Testis (tissue), 2 donors: ENCODE measurements at regions not wholly inside any gene's neighbourhood (a gene's known extent, or its start where the extent isn't known, plus 50 kb on each side); places are given as distances from the start of the nearest gene placed in this dataset.

Source experiments
- DNase-seq: peaks from one replicate; pipeline ENCODE4 v3.0.0-alpha.2; 2019
- H3K27ac ChIP-seq, 2 donors: fragments of 200-600 bp; sonication (generic); one replicate each; pipeline ENCODE4 v1.5.1; 2019
- H3K27me3 ChIP-seq: fragments of 200-600 bp; sonication (generic); one replicate; pipeline ENCODE4 v1.5.1; 2019
- H3K36me3 ChIP-seq: fragments of 200-600 bp; sonication (generic); one replicate; pipeline ENCODE4 v1.5.1; 2017; ENCODE audit warnings: low read depth; ENCODE audit errors: missing control alignments
- H3K4me1 ChIP-seq: fragments of 200-600 bp; sonication (generic); one replicate; pipeline ENCODE4 v1.5.1; 2019
- H3K4me3 ChIP-seq, 2 donors: fragments of 200-600 bp; sonication (generic); one replicate each; pipeline ENCODE4 v1.5.1; 2017 to 2019
- H3K9me3 ChIP-seq: fragments of 200-600 bp; sonication (generic); one replicate; pipeline ENCODE4 v1.5.1; 2017
- POLR2A ChIP-seq: fragments of 450-650 bp; IDR thresholded peaks from one replicate; pipeline ENCODE4 v1.6.1; 2017; ENCODE audit warnings: antibody characterized with exemption, mild to moderate bottlenecking, moderate library complexity
- WGBS, 2 donors: methylation state at CpG; one replicate each; pipeline ENCODE4 v1.1.5; 2018; 5-methylcytosine and 5-hydroxymethylcytosine counted together
- intact Hi-C: fragments of 100-400 bp; cut with DNase I; formaldehyde crosslinking; loops from one replicate; pipeline ENCODE4 v1.15.1; 2023; ENCODE audit warnings: low total_unique reads
- TF ChIP-seq, protein P1 (sequence below), 3 experiments: fragments of 450-650 bp in 2 of 3; fragments of 200-600 bp in 1 of 3; sonication (generic) in 1 of 3; IDR thresholded peaks; one replicate each; pipeline ENCODE4 v1.5.1; 2016 to 2019; ENCODE audit warnings: antibody characterized with exemption in 3 of 3, mild to moderate bottlenecking in 2 of 3, moderate library complexity in 1 of 3

DNA sequence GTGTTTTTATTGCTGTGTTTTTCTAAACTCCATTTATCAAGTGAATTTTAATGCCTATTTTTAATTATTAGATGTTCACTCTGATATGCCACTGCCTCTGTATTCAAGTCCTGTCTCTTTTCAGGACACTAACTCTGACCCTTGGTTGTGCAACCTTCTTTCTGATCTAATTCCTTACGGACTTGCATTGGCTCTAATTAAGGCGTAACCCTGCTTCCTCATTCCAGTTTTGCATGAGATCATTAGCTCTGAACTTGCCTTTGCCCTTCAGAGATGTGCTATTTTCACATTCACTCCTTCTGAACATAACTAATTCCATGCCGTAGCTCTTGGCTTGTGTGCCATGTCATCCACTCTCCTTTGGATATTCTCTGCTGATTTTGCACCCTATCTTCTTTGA is 162.5 kb upstream of the TMEFF2 start:
- Histone ChIP-seq H3K4me1 (no peaks in the 10 kb centered on the region), H3K4me3 (no peak overlapping the region), H3K27ac (no peak overlapping the region), H3K27me3 (no peaks in the 10 kb centered on the region), H3K36me3 (no peaks in the 10 kb centered on the region), H3K9me3 (no peaks in the 10 kb centered on the region)
- intact Hi-C loops: no loop called here
- no peak for DNase-seq
- TF ChIP-seq, protein P1, sequence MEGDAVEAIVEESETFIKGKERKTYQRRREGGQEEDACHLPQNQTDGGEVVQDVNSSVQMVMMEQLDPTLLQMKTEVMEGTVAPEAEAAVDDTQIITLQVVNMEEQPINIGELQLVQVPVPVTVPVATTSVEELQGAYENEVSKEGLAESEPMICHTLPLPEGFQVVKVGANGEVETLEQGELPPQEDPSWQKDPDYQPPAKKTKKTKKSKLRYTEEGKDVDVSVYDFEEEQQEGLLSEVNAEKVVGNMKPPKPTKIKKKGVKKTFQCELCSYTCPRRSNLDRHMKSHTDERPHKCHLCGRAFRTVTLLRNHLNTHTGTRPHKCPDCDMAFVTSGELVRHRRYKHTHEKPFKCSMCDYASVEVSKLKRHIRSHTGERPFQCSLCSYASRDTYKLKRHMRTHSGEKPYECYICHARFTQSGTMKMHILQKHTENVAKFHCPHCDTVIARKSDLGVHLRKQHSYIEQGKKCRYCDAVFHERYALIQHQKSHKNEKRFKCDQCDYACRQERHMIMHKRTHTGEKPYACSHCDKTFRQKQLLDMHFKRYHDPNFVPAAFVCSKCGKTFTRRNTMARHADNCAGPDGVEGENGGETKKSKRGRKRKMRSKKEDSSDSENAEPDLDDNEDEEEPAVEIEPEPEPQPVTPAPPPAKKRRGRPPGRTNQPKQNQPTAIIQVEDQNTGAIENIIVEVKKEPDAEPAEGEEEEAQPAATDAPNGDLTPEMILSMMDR (IDR thresholded peaks at IDR 0.05): no peak
- TF ChIP-seq POLR2A: no peak
- WGBS, 2 donors: 77 to 91% methylated on average over 3 of the region's 3 CpGs

DNA sequence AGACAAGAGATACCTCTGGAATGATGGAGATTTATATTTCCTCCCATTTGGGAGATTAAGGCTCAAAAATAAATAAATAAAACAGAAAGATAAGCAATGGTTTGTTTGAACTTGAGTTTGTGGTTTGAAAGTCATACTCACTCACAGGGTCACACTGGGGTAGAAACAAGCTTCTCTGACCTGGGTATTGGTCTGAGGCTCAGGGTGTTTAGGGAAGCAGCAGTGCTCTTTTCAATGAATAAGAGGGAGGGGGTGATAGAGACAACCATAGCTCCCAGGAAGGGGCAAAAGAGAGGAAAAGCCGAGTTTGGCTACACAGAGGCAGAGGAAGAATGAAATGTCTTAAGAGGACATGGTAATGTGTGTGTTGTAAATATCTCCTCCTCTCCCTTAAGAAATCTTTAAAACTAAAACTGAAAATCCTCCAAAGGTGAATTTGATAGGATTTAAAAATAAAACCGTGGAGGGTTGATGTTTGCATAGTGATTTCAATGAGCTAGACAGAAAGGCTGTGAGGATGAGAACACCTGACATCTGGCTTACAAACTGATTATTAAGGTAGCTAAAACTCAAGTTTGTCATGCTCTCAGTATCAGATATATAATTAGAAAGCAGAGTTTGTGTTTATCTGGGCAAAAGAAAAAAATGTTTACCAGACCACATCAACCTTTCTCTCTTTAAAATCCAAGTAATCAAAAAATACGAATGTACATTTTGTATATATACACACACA is 159.9 kb upstream of the TMEFF2 start:
- TF ChIP-seq POLR2A: no peak
- TF ChIP-seq, protein P1 (IDR thresholded peaks at IDR 0.05): no peak
- intact Hi-C loops: no loop called here
- Histone ChIP-seq H3K27me3 (no peaks in the 10 kb centered on the region), H3K4me3 (no peak overlapping the region), H3K36me3 (no peaks in the 10 kb centered on the region), H3K4me1 (no peaks in the 10 kb centered on the region), H3K9me3 (no peaks in the 10 kb centered on the region), H3K27ac (no peak overlapping the region)
- no peak for DNase-seq
- WGBS, 2 donors: 78 to 83% methylated on average over 3 of the region's 3 CpGs

DNA sequence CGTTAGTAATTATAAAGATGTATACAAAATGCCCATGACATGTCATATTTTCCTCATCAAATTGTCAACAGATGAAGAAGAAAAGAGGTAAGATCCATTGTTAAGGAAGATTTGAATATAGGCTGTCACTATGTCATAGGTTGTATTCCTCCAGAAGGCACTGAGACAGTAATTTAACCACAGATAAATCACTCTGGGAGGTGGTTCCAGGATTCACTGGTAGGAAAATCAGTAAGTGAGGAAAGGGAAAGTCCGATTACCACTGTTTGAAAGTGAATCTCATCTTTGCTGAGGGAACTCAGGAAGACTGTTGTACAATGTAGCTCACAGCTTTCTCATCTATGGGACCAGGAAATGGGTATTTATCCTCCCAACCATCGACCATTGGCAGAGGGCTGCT is 152.8 kb upstream of the TMEFF2 start:
- Histone ChIP-seq H3K4me1 (no peaks in the 10 kb centered on the region), H3K9me3 (no peaks in the 10 kb centered on the region), H3K36me3 (no peaks in the 10 kb centered on the region), H3K4me3 (no peak overlapping the region), H3K27ac (no peak overlapping the region), H3K27me3 (no peaks in the 10 kb centered on the region)
- TF ChIP-seq, protein P1 (IDR thresholded peaks at IDR 0.05): no peak
- TF ChIP-seq POLR2A: no peak
- intact Hi-C loops: no loop called here
- no peak for DNase-seq
- 81 to 94% methylated on average over 3 of the region's 3 CpGs for WGBS, 2 donors

DNA sequence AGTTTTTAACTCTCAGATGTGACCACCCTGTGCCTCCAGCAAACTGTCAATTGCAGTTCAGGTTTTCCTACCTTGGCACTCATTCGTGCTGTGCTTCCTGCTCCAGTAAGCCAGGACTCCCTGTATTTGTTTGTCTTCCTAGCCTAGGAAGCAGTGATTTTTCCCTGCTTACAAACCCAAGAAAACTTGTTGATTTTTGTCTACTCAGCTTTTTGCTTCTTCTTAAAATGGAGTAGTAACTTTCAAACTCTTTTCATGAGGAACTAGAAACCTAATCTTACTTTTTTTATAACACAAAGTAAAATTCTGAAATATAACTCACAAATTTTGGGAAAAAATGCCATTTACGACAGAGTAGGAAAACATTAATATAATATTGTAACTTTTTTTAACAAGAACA is 150.6 kb upstream of the TMEFF2 start:
- no peak for TF ChIP-seq POLR2A
- TF ChIP-seq, protein P1 (IDR thresholded peaks at IDR 0.05): no peak
- whole genome bisulfite sequencing, 2 donors: 82 to 87% methylated on average over 2 of the region's 2 CpGs
- H3K4me1 ChIP-seq: no peaks in the 10 kb centered on the region
- DNase-seq: no peak
- H3K9me3 ChIP-seq: no peaks in the 10 kb centered on the region
- H3K4me3 ChIP-seq: no peak overlapping the region
- intact Hi-C loops: no loop called here
- no peaks in the 10 kb centered on the region for H3K27me3 ChIP-seq
- no peak overlapping the region for H3K27ac ChIP-seq
- no peaks in the 10 kb centered on the region for H3K36me3 ChIP-seq

DNA sequence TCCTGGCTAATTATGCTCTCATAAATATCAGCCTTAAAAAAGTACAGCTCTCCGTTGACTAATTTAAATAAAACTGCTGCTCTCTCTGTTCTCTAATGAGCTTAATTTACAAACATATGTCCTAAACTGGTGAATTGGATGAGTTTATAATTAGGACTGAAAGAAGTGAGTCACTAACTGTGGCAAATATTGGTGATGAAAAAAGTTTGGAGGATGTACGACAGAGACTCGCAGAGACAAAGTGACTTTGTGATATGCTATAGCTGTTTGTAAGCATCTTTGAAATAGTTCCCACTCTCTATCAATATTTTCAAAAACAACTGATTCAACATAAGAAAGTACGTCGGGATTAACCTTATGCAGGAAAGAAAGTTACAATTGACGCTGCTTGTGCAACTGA is 138.9 kb upstream of the TMEFF2 start:
- Histone ChIP-seq H3K27me3 (no peaks in the 10 kb centered on the region), H3K4me1 (no peaks in the 10 kb centered on the region), H3K4me3 (no peak overlapping the region), H3K36me3 (no peaks in the 10 kb centered on the region), H3K9me3 (no peaks in the 10 kb centered on the region), H3K27ac (no peak overlapping the region)
- 78 to 79% methylated on average over 6 of the region's 6 CpGs for WGBS, 2 donors
- TF ChIP-seq POLR2A: no peak
- TF ChIP-seq, protein P1 (IDR thresholded peaks at IDR 0.05): no peak
- intact Hi-C loops: no loop called here
- DNase-seq: no peak
